ENCODE measurements at regions not wholly inside any gene's neighbourhood (a gene's known extent, or its start where the extent isn't known, plus 50 kb on each side); places are given as distances from the start of the nearest gene placed in this dataset.

DNA sequence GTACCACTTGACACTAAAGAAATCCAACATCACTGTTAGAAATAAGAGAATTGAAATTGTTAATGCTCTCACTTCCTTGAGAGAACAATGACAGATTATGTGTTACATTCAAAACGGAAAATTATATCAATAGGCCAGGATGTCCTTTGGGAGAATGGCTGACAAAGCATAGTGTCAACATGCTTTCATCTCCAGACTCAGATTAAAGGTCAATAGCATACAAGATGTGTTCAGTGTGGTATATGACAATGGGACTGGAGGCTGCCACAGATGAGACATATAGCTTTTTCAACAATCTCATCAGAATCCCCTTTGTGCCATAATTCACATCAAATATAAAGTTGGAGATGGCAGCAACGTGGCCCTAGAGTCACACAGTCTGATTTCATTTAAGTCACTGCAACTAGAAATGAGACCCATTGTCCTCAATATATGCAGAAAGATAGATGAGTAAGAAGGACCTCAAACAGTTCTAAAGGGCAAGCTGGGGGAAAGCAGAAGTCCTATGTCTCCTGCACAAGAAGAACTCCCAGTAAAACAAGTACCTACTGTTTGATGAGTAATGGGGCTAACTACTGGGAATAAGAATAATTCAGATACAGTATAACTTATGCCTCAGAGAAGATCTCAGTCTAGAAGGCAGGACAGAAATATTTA, 327.9 kb downstream of the TTLL7 start:
- no peak for DNase-seq

DNA sequence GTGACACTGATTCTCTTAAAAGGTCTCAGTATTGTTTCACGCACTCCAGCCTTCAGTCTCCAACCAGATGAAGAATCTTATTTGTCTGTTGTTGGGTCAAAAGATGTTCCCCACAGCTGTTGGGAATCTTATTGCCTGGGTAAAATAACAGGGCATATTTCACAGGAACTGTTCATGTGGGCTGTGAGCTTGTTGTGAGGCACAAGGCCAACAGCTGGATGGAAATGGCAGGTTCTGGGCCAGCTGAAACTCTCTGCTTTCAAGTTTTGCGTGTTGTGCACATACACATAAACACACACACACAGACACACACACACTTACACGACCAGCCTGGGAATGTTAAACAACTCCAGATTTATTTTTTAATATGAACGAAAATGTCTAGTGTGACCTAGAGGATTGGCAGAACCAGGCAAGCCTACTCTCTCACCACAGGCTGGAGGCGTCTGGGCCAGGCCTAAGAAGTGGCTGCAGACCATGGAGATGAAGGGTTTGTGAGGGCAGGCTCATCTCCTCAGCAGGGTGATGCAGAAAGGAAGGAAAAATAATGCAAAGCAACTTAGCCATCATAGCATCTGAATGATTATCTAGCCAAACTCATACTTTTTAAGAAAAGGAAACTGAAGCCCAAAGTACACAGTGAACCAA, 357.0 kb downstream of the TTLL7 start:
- DNase-seq, result no peak

DNA sequence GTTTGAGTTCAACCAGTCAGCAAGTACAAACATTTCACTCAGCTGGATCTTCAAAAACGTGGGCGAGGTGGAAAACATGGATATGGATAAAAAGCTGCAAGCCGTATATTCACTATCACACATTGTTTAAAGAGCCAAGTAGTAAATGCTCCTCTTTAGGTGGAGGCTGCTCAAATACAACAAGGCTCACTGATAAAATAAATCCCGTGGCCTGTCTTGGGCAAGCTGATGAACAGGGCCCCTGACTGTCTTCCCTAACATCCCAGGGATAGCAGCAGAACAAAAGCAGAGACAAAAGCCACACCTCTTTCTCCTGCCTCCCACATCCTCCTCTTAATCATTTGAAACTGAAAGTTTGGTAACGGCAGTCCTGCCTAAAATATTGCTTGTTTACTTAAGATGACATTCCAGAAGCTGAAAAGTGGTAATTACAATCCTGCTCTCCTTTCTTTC, 357.7 kb downstream of the TTLL7 start:
- DNase-seq, result peak; percentile 13

DNA sequence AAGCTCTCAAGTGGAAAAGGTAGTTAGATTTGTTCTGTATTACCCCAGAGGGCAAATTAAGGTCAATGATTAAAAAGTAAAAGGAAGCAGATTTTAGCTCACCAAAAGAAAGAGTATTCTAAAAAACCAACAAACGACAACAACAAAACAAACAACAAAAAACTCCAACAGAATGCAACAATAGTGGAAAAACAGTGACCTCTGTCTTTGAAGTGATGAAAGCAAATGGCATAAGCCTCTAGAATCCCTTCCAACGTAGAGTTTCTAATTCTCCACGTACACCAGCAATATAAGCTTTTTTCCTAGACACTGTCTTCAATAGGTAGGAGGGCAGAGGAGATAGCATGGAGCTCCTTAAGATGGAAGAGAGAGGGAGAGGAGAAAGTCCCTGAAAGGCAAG, 359.1 kb downstream of the TTLL7 start:
- no peak for DNase-seq

DNA sequence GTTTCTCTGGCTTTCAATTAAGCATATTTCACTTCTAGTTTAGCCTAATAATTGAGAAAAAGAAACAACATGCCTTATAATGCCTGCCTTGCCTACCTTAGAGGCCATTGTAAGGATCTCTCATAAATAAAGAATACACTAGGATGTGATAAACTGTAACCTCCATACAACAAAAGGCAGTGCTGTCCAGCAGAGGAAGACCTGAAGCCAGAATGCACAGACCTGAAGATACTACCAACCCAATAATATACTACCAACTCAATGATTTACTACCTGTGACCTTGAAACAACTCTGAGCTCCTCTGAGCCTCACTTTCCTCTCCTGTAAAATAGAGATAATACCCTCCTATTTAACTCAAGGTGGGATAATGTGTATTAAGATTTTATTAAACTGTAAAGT, 361.3 kb downstream of the TTLL7 start:
- DNase-seq, result no peak

DNA sequence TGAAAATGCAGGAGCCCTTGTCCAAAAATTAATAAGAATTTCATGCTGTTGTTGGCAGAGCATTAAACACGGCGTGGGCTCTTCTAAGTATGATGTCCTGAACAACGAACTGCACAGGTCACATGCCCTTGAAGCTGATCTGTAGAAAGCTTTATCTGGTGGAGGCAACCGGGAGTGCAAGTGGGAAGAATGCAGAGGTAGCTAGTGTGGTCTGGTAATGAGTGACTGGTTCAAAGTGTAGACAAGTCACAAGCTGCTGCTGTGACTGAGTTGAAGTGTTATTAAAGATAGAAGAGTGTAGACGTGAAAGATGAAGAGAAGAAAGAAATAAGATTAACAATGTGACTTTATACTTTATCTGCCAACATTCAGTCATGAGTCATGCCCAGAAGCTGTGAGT, 361.9 kb downstream of the TTLL7 start:
- no peak for DNase-seq

DNA sequence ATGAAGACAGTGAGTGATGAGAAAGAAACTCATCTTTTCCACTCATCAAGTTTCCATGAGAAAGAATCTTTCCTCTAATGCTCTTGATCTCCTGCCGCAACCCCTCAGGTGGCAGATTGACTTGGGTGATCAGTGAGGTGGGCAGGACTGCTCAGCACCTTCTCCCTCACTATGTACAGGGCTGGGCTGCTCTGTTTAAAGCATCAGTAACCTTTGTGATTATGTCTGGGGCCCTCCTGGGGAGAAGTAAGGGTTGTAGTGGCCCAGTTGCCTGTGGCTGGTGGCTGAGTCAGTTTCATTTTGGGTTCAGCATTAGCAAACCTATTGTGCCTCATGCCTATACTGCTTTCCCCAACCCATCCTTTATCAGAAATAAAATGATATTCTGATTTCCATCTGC, 366.0 kb downstream of the TTLL7 start:
- DNase-seq, result no peak

DNA sequence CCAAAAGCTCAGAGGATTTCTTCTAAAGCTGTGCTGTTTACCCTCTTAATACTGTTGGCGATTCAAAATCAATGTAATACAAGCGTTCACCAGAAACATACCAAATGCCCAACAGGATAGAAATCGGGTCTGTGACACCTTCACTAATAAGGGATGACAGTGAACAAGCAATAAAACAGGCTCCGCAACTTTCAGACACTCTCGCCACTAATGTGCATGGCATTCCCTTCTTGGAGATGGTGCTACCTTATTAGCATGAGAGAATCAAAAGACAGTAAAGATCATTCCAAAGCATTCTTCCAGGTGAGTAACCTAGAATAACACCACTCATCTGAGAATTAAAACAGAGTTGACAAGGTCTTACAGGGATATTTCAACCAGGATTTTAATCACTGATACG, 367.1 kb downstream of the TTLL7 start:
- DNase-seq, result no peak

DNA sequence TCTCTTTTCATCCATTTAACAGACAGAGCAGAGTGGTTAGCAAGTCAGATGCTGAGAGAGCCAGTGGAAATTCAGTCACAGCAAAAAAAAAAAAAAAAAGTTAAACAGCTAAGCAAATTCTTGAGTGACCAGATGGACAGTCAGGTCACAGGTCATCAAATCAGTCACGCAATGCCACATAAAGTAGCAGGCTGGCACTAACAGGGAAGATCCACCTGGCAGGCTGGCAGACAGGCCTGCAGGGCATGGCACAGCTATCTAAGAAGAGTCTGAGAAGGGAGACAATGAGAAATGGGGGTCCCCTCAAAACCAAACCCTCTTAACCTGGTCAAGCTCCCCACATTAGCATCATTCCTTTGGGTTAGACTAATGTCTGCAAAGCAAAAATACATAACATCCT, 371.9 kb downstream of the TTLL7 start:
- DNase-seq, result no peak

DNA sequence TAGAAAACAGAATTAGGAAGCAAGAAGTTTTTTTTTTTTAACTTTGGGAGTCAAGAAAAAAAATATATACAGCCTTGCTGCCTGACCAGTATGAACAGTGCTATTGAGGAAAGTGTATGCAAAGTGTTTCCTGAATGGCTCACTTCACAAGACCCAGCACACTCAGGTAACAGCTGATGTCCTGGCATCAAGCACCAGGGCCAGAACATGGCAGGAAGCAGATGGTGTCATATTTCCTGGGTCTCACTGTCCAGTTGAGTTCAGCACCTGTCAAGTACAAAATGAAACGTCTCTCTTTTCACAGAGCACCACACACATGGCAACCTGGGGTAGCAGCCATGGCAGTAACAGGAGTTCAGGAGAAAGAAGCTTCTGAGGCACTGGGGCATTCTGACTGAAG, 372.3 kb downstream of the TTLL7 start:
- no peak for DNase-seq

DNA sequence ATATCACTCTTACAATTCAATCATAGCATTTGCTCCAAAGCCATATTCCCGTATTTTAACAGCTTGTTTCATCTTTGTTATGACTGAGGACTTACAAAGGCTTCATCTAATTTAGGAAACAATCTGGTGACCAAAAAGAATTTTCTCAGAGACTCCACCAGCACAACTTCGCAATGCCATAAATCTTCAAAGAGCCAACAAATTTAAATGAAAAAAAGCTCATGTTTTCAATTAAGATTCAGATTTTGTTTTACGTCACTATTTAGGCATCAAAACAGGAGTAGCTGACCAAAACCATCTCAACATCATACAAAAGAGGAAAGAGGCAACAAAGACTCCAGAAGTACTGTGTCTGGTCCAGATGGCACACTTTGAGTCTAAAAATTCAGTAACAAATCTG, 373.3 kb downstream of the TTLL7 start:
- DNase-seq, result no peak

DNA sequence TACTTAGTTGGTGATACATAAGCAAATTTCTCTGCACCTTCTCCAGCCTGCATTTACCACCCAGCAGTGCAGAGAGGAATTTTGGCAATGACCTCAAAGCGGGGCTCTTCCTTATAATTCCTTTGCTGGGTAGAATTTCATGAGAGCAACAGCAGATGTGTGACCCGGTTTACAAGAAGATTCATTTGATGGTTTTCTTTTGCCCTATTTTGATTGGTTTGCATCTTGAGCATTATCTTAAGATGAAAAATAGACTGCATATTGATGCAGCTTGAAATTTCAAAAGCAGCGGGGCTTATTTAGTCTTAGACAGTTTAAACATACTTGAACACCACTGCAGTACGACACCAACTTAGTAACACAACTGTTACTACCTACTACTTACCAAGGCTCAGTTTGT, 378.9 kb downstream of the TTLL7 start:
- DNase-seq, result no peak

DNA sequence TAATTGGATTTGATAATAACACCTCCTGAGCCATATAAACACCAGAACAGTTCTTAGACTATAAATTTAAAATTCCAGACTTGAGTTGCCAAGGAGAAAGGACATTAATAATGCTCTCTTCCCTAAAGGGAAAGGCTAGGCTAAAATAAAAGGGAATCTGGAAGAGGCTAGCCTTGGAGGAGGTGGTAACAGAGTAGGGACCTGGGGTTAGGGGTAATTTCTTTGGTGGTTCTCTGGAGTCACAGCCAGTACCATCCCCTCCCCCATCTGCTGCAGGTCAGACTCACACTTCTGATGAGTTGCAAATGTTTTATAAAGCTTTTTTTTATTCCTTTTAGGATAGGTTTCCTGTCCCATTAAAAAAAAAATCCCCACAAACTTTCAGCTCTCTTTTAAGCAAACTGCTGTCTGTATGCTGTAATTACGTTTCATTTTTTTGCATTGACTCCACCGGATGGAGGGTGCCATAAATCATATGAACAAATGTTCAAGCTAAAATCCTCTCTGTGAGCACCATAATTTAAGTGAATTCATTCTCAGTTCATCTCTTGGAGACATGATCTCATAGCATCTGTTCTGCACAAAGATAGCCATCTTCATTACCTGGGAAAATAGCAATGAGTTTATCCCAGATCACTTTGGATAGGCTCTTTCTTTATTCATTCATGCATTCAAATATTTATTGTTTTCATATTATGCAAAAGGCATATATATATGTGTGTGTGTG, 379.6 kb downstream of the TTLL7 start:
- DNase-seq, result no peak

DNA sequence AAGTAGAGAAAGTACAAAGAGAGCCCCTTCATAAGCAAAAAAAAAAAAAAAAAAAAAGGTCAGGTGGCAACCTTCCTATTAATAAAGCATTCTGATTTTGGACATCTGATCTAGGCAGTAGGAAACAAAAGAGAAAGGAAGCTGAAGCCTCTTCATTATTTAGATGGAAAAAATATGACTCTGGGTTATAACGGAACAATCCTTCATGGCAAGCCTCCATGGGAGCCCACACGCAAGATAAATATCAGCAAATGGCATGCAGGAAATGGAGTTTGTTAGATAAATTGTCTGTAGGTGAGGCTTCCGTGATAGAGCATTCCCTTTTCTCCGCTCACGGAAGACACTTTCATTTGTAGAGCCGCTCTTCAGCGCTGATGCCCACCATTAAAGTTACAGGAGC, 381.0 kb downstream of the TTLL7 start:
- no peak for DNase-seq

DNA sequence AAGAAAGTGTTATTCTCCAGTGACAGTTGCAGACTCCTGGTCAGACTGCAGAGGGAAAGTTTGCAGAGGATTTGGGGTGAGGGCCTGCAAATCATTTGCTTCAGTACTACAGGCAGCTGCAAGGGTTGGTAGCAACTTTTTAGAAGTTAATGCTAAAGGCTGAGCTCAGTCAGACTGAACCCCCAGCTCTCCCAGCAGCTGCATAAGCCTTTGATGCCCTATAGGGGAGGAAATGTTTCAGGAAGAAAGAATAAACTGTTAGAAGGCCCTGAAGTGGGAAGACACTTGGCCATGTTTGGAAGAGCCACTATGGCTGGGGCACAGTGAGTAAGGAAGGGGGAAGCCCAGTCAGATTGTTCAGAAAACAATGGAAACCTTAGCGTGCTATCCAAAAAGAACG, 383.6 kb downstream of the TTLL7 start:
- no peak for DNase-seq

DNA sequence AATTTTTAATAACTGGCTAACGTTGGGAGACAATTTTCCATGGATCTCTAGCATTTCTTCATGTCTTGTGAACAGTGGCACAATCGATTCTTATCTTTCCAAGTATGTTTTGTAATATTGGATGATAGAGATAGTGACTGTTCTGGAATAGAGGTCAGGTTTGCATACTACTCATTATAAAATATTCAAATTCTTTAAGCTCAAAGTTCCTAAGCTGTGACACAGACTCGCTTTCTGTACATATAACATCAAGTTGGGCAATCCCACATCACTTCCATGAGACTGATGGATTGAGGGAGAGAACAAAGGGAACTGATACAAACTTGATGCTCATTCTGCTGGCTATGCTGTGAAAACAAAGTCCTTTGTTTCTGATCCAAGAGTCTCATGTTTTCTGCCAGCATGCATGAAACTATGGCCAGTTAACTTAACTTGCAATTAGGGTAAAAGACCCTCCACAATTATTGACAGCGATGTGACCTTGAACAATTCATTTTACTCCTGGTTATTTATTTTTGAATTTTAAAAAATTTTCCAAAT, 392.4 kb downstream of the TTLL7 start:
- DNase-seq, result no peak

DNA sequence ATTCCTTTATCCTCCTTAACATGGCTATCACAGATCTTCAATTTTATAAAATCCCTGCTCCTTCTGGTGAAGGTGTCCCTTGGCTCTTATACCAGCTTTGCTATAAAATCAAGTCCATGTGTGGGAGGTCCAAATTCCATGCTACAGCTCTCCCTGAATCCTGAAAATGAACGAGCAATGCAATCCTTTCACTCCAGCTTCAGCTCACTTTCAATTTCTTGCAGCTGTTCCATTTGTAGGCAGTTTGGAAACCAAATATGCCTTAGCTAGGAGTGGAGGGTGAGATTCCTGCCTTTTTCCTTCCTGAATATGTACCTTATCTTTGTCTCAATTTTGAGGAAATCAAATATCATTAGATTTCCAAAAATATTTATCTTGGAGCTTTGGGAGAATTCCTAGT, 402.6 kb downstream of the TTLL7 start:
- DNase-seq, result no peak

DNA sequence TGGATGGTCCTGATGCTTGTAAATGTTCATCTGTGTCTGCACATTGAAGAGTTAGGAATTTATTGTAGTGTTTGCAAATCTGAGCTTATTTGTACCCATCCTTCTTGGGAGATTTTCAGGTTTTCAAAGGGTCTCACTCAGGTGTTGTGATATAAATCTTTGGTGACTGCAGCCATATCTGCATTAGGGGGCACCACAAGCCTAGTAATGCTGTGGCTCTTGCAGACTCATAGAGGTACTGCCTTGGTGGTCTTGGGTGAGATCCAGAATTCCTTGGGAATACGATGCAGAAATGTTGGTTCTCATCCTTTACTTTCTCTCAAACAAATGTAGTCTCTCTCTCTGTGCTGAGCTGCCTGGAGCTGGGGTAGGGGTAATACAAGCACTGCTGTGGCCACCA, 405.9 kb downstream of the TTLL7 start:
- DNase-seq, result no peak

DNA sequence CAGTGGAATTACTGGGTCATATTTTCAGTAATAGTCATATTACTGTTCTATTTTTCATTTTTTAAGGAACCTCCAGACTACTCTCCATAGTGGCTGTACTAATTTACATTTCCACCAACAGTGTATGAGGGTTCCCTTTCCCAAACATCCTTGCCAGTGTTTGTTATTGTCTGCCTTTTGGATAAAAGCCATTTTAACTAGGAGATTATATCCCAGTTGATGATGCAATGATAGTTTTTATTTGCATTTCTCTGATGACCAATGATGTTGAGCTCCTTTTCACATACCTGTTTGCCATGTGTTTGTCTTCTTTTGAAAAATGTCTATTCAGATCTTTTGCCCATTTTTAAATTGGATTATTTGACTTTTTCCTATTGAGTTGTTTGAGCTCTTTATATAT, 410.8 kb downstream of the TTLL7 start:
- DNase-seq, result no peak

DNA sequence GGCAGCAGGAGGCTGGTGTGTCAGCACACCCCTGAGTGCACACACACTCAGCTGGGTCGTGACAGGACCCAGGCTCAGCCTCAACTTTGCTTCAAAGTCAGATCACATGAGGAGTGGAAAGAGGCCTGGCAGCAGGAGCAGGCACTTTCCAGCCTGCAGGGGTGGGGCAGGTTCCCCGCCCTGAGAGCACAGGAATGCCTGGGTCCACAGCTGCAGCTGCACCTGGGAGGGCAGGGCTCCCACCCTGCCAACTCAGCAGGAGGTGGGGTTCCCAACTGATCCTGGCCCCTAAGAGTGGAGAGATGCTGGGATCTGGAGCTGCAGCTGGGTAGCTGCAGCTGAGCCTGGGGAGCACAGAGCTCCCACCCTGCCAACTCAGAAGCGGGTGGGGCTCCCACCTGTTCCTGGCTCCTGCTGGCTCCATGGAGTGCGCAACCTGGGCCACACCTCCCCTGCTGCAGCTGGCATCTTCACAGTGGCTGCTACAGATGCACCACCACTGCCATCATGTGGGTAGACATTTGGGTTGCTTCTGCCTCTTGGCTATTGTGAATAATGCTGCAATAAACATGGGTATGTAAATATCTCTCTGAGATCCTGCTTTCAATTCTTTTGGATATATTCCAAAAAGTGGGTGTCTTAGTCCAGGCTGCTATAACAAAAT, 415.4 kb downstream of the TTLL7 start:
- DNase-seq, result no peak

DNA sequence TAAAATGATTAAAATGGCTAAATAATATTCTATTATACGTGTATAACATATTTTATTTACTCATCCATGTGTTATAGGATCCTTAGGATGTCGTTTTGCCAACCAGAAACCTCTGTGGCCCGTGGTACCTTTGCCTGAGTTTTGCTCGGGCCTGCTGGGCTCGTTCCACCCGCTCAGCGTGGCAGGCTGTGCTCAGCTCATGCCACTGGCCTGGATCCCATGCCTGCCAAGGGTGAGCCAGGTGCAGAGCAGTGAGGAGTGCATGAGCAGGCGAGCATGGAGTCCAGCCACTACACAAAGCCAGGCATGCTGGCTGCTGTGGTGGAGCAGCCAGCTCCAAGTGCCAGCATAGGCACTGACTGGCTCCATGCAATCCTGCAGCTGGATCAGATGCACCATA, 417.2 kb downstream of the TTLL7 start:
- no peak for DNase-seq

DNA sequence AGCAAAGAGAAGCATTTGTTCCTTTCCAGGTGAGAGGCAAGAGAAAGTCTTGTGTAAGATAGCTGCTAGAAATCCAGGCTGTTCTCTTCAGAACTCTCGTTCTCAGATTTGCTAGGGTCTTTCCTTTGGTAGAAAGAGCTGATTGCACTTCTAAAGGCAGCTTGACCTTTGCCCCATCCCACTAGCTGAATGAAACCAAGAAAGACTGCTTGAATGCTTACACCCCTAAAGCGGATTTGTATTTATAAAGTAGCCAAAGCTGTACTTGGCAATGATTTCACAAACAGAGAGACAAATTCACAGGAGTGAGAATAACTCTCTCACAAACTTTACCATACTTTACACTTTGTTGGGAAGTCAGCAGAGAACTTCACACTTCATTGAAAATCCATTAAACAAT, 424.1 kb downstream of the TTLL7 start:
- no peak for DNase-seq

DNA sequence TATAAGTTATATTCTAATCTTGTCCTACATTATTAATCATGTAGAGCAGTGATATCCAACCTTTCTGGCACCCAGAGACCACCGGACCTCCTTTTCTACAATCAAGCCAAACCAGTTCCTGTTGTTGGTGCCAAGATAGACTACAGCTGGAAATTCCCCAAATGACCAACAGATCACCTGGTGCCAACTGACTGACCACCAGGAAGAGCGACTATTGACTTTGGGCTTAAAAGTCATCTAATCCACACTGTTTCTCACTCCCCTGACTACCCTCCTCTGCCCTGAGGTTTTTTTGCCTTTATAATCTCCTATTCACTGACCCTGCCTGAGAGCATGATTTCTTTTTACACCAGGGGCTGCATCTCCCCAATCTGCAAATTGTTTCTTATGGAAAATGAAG, 425.2 kb downstream of the TTLL7 start:
- no peak for DNase-seq

DNA sequence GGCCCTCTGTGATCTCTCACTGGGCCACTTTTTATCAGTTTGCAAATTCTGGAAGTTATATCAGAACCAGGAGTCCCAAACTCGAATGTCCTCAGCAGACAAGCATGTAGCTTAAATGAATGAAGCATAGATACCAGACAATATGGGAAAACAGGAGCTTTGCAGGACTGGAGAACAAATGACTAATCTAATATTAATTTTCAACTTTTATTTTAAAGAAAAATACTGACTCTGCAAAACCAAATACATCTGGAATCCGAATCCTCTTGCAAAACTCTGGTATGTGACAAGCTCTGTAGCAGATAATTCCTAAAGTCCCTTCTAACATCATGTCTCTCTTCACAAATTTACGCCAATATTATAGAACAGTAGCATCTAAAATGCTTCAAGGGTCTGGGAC, 427.4 kb downstream of the TTLL7 start:
- no peak for DNase-seq
